ENCODE measurements at regions not wholly inside any gene's neighbourhood (a gene's known extent, or its start where the extent isn't known, plus 50 kb on each side); places are given as distances from the start of the nearest gene placed in this dataset.

DNA sequence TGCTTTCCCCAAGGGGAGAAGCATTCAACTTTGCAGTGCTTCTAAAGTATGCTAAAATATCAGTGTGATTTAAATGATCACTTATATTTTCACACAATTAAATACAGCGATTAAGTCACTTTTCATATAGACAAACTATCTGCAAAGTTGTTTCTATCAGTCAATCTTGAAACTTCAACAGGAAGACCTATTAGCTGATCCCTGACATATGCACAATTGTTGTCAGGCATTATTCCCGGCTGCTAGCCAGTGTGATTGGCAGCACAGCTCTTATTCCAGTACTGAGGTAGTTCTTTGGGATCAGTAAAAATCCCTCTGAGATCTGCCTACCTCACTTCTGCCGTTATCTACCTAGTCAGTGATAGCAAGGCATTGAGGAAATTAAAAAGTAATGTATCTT is 629.5 kb downstream of the NR4A2 start:
- TF ChIP-seq CTCF (IDR thresholded peaks at IDR 0.05; ENCODE audit: extremely low read depth in 1 of 2, insufficient read depth in 1 of 2, low read depth in 1 of 2, low read length in 2 of 2) (no peak), POLR2A (IDR thresholded peaks at IDR 0.05; ENCODE audit: low read depth, low read length) (no peak), JUN (IDR thresholded peaks at IDR 0.05; ENCODE audit: borderline replicate concordance, insufficient read depth, insufficient read length, low read depth) (no peak), EZH2 (IDR thresholded peaks at IDR 0.05; ENCODE audit: borderline replicate concordance, low read depth, low read length, severe bottlenecking) (no peak), MAX (IDR thresholded peaks at IDR 0.05; ENCODE audit: insufficient read depth, insufficient read length) (no peak)
